CD14-positive monocyte (primary cell): ENCODE measurements at regions not wholly inside any gene's neighbourhood (a gene's known extent, or its start where the extent isn't known, plus 50 kb on each side); places are given as distances from the start of the nearest gene placed in this dataset.

Experiments
- DNase-seq, 3 donors: peaks; one replicate each; pipeline ENCODE4 v3.0.0-alpha.2; 2011 to 2022
- H2AFZ ChIP-seq: 2 replicates; pipeline ENCODE4 v1.6.0; 2012; ENCODE audit warnings: mild to moderate bottlenecking, low read depth, low read length, inconsistent platforms; ENCODE audit not compliant: insufficient read depth, poor library complexity, severe bottlenecking
- H3K27ac ChIP-seq, 2 donors: 1 replicate in 1 of 2; 2 replicates in 1 of 2; pipeline ENCODE4 v1.5.1; 2012 to 2013; ENCODE audit warnings: low read length in 2 of 2, control low read depth in 1 of 2, inconsistent platforms in 1 of 2, low read depth in 1 of 2, mild to moderate bottlenecking in 1 of 2
- H3K27me3 ChIP-seq, 2 donors: one replicate each; pipeline versions ENCODE4 v1.6.0 to v1.6.1; 2011 to 2013; ENCODE audit warnings: low read length in 2 of 2; ENCODE audit not compliant: control insufficient read depth in 2 of 2, insufficient read depth in 2 of 2
- H3K36me3 ChIP-seq, 2 donors: replicated peaks in 1 of 2; 1 replicate in 1 of 2; 2 replicates in 1 of 2; pipeline versions ENCODE4 v1.5.1 to v1.6.1; 2012 to 2013; ENCODE audit warnings: low read length in 2 of 2, control low read depth in 1 of 2, inconsistent platforms in 1 of 2, mild to moderate bottlenecking in 1 of 2; ENCODE audit not compliant: insufficient read depth in 2 of 2, control insufficient read depth in 1 of 2
- H3K4me1 ChIP-seq, 2 donors: 1 replicate in 1 of 2; 2 replicates in 1 of 2; pipeline versions ENCODE4 v1.5.1 to v1.6.1; 2012 to 2013; ENCODE audit warnings: low read length in 2 of 2, control low read depth in 1 of 2, inconsistent platforms in 1 of 2, mild to moderate bottlenecking in 1 of 2, moderate library complexity in 1 of 2; ENCODE audit not compliant: insufficient read depth in 2 of 2, control insufficient read depth in 1 of 2
- H3K4me2 ChIP-seq: replicated peaks from 2 replicates; pipeline ENCODE3; 2012; ENCODE audit warnings: low read length, moderate library complexity, mild to moderate bottlenecking; ENCODE audit not compliant: poor library complexity, severe bottlenecking; ENCODE audit errors: extremely low read depth
- H3K4me3 ChIP-seq, 3 experiments: fragments of 200-600 bp in 1 of 3; sonication (generic) in 1 of 3; replicated peaks in 1 of 3; 1 replicate in 2 of 3; 2 replicates in 1 of 3; pipeline ENCODE4 v1.5.1; 2011 to 2013; ENCODE audit warnings: low read length in 3 of 3, mild to moderate bottlenecking in 3 of 3, control low read depth in 2 of 3, low read depth in 2 of 3, inconsistent platforms in 1 of 3, moderate library complexity in 1 of 3
- H3K79me2 ChIP-seq: 2 replicates; pipeline ENCODE4 v1.6.0; 2012; ENCODE audit warnings: mild to moderate bottlenecking, control low read depth, inconsistent platforms, low read length, moderate library complexity; ENCODE audit not compliant: insufficient read depth
- H3K9ac ChIP-seq: 2 replicates; pipeline ENCODE4 v1.6.0; 2017; ENCODE audit warnings: low read length, mild to moderate bottlenecking; ENCODE audit not compliant: insufficient read depth, poor library complexity, severe bottlenecking
- H3K9me3 ChIP-seq, 2 donors: replicated peaks in 1 of 2; 1 replicate in 1 of 2; 2 replicates in 1 of 2; pipeline versions ENCODE4 v1.5.1 to v1.6.1; 2012 to 2013; ENCODE audit warnings: low read length in 2 of 2, control low read depth in 1 of 2; ENCODE audit not compliant: control insufficient read depth in 1 of 2, insufficient read depth in 1 of 2
- H4K20me1 ChIP-seq: 2 replicates; pipeline ENCODE4 v1.6.0; 2012; ENCODE audit warnings: mild to moderate bottlenecking, low read length, control low read depth, moderate library complexity; ENCODE audit not compliant: insufficient read depth
- H3K27ac Mint-ChIP-seq, 7 donors: one replicate each; pipeline ENCODE4 v1.8.0; 2020; ENCODE audit warnings: mild to moderate bottlenecking in 7 of 7, mixed read lengths in 7 of 7, moderate library complexity in 6 of 7, inconsistent platforms in 2 of 7
- H3K27me3 Mint-ChIP-seq, 3 donors: one replicate each; pipeline ENCODE4 v1.8.0; 2021 to 2022; ENCODE audit warnings: low read depth in 3 of 3, mild to moderate bottlenecking in 3 of 3, mixed read lengths in 3 of 3, moderate library complexity in 3 of 3, inconsistent platforms in 1 of 3
- H3K36me3 Mint-ChIP-seq, 2 donors: one replicate each; pipeline ENCODE4 v1.8.0; 2020; ENCODE audit warnings: mixed read lengths in 2 of 2, inconsistent platforms in 1 of 2, mild to moderate bottlenecking in 1 of 2
- H3K4me1 Mint-ChIP-seq: one replicate; pipeline ENCODE4 v1.8.0; 2020; ENCODE audit warnings: mild to moderate bottlenecking, mixed read lengths
- H3K4me3 Mint-ChIP-seq, 2 donors: one replicate each; pipeline ENCODE4 v1.8.0; 2020; ENCODE audit warnings: mild to moderate bottlenecking in 2 of 2, mixed read lengths in 2 of 2, moderate library complexity in 1 of 2
- H3K9me3 Mint-ChIP-seq, 7 donors: one replicate each; pipeline ENCODE4 v1.8.0; 2020 to 2022; ENCODE audit warnings: mixed read lengths in 7 of 7, mild to moderate bottlenecking in 6 of 7, moderate library complexity in 6 of 7, inconsistent platforms in 2 of 7
- WGBS: methylation state at CpG from one replicate; pipeline ENCODE4 v1.1.5; 2013; ENCODE audit warnings: missing lambda C conversion rate; ENCODE audit not compliant: insufficient coverage; 5-methylcytosine and 5-hydroxymethylcytosine counted together
- intact Hi-C, 2 donors: fragments of 100-400 bp; cut with micrococcal nuclease; formaldehyde crosslinking; loops; one replicate each; pipeline versions ENCODE4 v1.15.0 to v1.15.1; 2023
- TF ChIP-seq, protein P1 (sequence below): fragments of 200-600 bp; IDR thresholded peaks from one replicate; pipeline ENCODE4 v1.8.0; 2022; ENCODE audit warnings: antibody characterized with exemption, mild to moderate bottlenecking

DNA sequence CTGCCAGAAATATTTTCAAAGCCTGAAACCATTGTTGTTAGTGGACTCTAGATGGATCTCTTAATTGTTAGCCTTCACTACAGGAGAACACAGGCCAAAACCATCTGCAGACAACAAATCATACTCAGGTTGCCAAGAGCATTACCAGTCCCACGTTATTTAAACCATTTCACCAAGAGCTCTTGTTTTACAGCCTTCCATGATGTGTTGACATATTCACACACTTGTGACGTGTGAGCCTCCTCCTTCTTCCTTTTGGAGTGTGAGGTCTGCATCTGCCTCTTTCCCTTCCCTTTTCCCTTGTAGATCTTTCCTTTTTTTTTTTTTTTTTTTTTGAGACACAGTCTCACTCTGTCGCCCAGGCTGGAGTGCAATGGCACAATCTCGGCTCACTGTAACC, 279.0 kb downstream of the AUH start:
- Mint-ChIP-seq H3K27me3 (peaks cover 0 to 5% (median 2%) of the 10 kb centered on the region in 3 donors), H3K9me3 (peaks cover 0 to 6% (median 0%) of the 10 kb centered on the region in 7 donors), H3K4me1 (peaks cover 35% of the 10 kb centered on the region), H3K36me3 (peaks cover 0 to 6% of the 10 kb centered on the region in 2 donors), H3K4me3 (no peak overlapping the region), H3K27ac (peak overlapping the region in 3 of 7 donors; percentile 19 to 55 (median 53))
- Histone ChIP-seq H3K9ac (no peak overlapping the region), H3K9me3 (peaks cover 0 to 4% of the 10 kb centered on the region in 2 donors), H4K20me1 (no peaks in the 10 kb centered on the region), H3K36me3 (no peaks in the 10 kb centered on the region), H3K4me1 (peaks cover 31 to 35% of the 10 kb centered on the region in 2 donors), H3K79me2 (no peaks in the 10 kb centered on the region), H3K4me3 (no peak overlapping the region), H3K27ac (no peak overlapping the region), H3K27me3 (no peaks in the 10 kb centered on the region), H2AFZ (no peak overlapping the region), H3K4me2 (no peak overlapping the region)
- no peak for DNase-seq
- TF ChIP-seq, protein P1, sequence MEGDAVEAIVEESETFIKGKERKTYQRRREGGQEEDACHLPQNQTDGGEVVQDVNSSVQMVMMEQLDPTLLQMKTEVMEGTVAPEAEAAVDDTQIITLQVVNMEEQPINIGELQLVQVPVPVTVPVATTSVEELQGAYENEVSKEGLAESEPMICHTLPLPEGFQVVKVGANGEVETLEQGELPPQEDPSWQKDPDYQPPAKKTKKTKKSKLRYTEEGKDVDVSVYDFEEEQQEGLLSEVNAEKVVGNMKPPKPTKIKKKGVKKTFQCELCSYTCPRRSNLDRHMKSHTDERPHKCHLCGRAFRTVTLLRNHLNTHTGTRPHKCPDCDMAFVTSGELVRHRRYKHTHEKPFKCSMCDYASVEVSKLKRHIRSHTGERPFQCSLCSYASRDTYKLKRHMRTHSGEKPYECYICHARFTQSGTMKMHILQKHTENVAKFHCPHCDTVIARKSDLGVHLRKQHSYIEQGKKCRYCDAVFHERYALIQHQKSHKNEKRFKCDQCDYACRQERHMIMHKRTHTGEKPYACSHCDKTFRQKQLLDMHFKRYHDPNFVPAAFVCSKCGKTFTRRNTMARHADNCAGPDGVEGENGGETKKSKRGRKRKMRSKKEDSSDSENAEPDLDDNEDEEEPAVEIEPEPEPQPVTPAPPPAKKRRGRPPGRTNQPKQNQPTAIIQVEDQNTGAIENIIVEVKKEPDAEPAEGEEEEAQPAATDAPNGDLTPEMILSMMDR = no peak
- intact Hi-C loops = loop anchor here in 1 of 2 donors (10.0 kb wide), 1 partner anchor 112 kb away; no protein-coding TSS in a partner anchor
- WGBS = no CpG with 5 or more reads among the region's 4 CpGs

DNA sequence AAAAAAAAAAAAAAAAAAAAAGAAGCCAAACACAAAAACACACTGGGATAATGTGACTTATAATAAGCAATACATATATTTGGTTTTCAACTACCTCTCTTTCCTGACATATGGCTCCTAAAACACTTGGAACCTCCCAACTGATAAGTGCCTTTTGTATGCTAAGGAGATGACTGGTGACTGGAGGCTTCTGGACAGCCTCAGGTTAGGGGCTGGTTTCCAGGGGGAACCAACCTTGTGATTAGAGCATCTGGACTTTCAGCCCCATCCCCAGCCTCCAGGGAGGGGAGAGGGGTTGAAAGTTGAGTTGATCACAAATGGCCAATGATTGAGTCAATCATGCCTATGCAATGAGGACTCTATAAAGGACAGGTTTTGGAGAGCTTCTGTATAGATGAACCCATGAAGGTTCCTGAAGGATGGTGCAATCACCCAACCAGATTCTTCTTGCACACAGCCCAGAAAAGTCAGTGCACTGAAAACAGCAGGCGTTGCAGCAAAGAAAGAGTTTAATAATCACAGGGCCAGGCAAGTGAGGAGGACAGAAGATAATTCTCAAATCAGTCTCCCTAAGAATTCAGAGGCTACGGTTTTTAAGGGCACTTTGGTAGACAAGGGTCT, 276.7 kb downstream of the AUH start:
- Histone ChIP-seq H3K4me1 (peaks cover 31 to 35% of the 10 kb centered on the region in 2 donors), H3K4me2 (no peak overlapping the region), H3K79me2 (no peaks in the 10 kb centered on the region), H3K4me3 (no peak overlapping the region), H4K20me1 (no peaks in the 10 kb centered on the region), H3K9ac (no peak overlapping the region), H2AFZ (no peak overlapping the region), H3K9me3 (peaks cover 0 to 4% of the 10 kb centered on the region in 2 donors), H3K27ac (peak overlapping the region; percentile 2 to 82), H3K27me3 (no peaks in the 10 kb centered on the region), H3K36me3 (no peaks in the 10 kb centered on the region)
- TF ChIP-seq, protein P1 = no peak
- intact Hi-C loops = loop anchor here (1.0 to 10.0 kb wide), 4 partner anchors 77 to 342 kb away; no protein-coding TSS in a partner anchor
- DNase-seq = peak; percentile 31 to 56 (median 47)
- Mint-ChIP-seq H3K4me1 (peaks cover 38% of the 10 kb centered on the region), H3K36me3 (peaks cover 0 to 6% of the 10 kb centered on the region in 2 donors), H3K27me3 (peaks cover 0 to 2% (median 2%) of the 10 kb centered on the region in 3 donors), H3K9me3 (peaks cover 0 to 4% (median 0%) of the 10 kb centered on the region in 7 donors), H3K27ac (peak overlapping the region; percentile 87 to 96 (median 92)), H3K4me3 (peak overlapping the region in 1 of 2 donors; percentile 56)
- 80% methylated on average over 1 of the region's 2 CpGs for WGBS
